GM21825 (cell line): ENCODE measurements at regions not wholly inside any gene's neighbourhood (a gene's known extent, or its start where the extent isn't known, plus 50 kb on each side); places are given as distances from the start of the nearest gene placed in this dataset.

Source experiments
- ATAC-seq: cut with Tn5 transposase; IDR thresholded peaks from one replicate; pipeline ENCODE4 v1.9.1; 2021; ENCODE audit warnings: mild to moderate bottlenecking, moderate library complexity; ENCODE audit not compliant: unreplicated experiment

GRCh38 chr2:217421834-217422233 lies 562.0 kb upstream of the TNP1 start:
- no peak for ATAC-seq

- ATAC-seq, result no peak
These were observed 561.0 kb upstream of the TNP1 start for GRCh38 chr2:217420854-217421253.

DNA sequence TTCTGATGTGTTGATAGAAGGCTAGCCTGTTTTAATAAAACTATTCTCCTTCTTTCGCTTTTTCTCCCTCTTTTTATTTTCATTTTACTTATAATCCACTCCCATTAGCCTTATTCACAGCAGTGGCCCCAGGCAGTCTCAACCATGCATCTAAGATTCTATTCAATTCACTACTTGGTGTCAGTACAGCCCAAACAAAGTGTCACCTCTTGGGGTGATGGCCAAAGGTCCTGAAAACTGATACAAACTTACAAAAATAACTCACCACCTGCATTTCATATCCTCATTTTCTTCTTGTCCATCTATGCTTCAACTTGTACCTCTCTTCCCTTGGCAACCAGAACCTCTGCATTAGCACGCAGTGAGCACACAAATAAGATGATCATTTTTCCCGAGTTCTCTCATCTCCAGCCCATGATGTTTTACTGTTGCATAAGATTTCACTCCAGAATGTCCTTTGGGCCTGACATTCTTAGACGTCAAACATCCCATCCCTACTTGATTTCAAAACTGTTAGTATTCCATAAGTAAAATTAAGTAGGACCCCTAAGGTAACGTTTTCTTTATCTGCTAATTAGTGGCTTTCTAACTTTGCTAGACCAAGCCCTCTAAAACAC lies 559.3 kb upstream of the TNP1 start:
- ATAC-seq, result no peak

- ATAC-seq, result no peak
These were observed 558.7 kb upstream of the TNP1 start for GRCh38 chr2:217418544-217418943.

GRCh38 chr2:217418090-217418489 lies 558.2 kb upstream of the TNP1 start:
- no peak for ATAC-seq

DNA sequence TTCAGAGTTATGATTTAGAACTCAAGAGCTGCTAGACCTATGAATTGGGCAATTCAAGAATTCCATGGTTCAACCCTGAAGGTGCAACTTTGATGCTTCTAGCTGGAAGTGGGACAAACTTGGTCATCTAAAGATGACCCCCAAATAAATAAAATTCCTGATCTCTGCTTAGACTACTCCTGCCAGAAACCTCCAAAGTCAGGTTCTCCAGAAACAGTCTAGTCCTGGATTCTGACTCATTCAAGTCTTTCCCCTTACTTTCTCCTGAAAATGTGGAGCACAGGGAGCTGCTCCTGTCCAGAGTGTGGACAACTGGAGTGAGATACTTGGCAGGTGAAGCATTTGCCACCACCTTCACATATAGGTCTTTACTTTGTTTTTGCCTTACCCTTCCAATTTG lies 557.7 kb upstream of the TNP1 start:
- no peak for ATAC-seq

- peak; percentile 91 for ATAC-seq
These were observed 555.5 kb upstream of the TNP1 start for GRCh38 chr2:217415316-217415715.

GRCh38 chr2:217414429-217414828 lies 554.6 kb upstream of the TNP1 start:
- ATAC-seq, result no peak

GRCh38 chr2:217413193-217413592 lies 553.3 kb upstream of the TNP1 start:
- ATAC-seq, result no peak

DNA sequence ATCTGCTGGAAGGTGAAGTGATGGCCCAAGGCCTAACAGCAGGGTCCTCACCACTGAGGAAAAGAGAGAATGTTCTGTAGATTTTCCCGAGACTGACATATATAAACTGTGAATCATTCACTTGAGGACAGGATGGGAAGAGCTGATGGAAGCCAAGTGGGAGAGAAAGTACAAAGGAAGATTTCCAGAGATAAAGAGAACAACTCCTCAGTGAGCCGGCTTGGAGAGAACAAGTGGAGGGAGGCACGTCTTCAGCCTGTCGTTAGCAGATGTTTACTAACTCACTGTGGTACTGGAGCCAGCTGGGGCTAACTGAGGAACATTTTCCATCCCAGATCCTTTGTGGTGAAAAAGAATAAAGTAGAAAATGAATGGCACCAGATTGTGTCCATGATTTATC lies 552.9 kb upstream of the TNP1 start:
- ATAC-seq, result no peak

GRCh38 chr2:217412277-217412676 lies 552.4 kb upstream of the TNP1 start:
- ATAC-seq, result no peak

DNA sequence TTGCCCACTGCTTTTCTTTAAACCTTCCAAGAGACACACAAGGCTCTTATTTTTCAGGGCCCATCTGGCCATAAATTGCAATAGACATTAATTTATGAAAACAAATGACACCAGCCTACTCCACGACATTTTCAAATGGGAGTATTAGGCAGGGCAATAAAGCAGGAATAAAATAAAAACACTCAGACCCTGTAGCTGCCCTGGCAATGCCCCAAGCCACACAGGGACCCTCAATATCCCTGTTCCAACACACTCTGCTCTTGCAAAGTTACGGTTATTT lies 550.8 kb upstream of the TNP1 start:
- ATAC-seq, result no peak

GRCh38 chr2:217409949-217410680 lies 550.3 kb upstream of the TNP1 start:
- ATAC-seq, result no peak

GRCh38 chr2:217407362-217407761 lies 547.5 kb upstream of the TNP1 start:
- no peak for ATAC-seq

DNA sequence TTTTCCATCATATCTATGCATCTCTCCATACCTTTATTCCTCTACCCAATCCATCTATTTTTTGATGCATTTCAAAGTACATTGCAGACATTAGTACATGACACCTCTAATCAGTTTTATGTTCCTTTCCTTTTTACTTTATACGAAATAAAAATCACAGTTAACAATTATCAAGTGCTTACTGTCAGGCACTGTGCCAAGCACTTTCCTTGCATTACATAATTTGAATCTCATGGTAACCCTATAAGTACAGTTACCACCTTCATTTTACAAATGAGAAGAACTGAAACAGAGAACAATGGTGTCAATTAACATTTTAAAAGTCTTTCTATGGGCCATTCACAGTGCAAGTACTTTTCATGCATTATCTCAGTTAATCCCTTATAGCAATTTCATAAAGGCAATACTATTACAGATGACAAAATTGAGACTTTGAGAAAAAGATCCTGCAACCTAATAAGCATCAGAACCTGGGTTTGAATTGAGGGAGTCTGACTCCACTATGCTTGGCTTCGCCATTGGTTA lies 544.4 kb upstream of the TNP1 start:
- ATAC-seq, result no peak

GRCh38 chr2:217402761-217403383 lies 543.0 kb upstream of the TNP1 start:
- ATAC-seq, result no peak

DNA sequence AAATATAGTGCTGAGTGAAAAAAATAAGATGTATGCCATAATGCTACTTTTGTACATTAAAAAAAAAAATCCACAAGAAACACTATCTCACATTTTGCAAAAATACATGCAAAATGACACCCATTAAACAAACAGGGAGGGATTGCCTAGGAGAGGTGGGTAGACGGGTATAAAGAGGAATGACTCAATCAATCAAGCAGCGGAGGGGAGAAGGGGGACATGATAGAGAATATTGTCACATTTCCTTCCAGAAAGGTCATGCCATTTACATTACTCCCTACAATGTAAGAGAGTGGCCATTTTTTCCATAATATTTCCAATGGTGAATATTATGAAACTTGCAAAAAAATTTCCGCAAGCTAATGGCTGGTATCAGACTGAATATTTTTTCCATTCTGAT lies 542.3 kb upstream of the TNP1 start:
- no peak for ATAC-seq

- no peak for ATAC-seq
These were observed 539.4 kb upstream of the TNP1 start for GRCh38 chr2:217399291-217399690.

DNA sequence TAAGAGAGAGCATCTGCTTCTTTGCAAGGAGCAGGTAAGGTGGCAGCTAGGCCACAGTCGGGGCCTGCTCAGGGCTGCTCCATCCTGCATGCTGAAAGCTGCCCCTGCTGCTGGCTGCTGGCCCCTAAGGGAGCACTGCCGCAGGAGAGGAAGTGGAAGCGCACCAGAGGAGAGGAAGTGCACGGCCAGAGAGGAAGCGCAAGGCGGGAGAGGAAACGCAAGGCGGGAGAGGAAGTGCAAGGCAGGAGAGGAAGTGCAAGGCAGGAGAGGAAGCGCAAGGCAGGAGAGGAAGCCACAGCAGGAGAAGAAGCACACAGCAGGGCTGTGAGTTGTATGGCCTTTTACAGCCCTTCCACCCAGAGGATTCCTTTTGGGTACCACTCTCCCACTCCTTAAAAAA lies 539.0 kb upstream of the TNP1 start:
- no peak for ATAC-seq

- no peak for ATAC-seq
These were observed 538.2 kb upstream of the TNP1 start for GRCh38 chr2:217398101-217398500.

DNA sequence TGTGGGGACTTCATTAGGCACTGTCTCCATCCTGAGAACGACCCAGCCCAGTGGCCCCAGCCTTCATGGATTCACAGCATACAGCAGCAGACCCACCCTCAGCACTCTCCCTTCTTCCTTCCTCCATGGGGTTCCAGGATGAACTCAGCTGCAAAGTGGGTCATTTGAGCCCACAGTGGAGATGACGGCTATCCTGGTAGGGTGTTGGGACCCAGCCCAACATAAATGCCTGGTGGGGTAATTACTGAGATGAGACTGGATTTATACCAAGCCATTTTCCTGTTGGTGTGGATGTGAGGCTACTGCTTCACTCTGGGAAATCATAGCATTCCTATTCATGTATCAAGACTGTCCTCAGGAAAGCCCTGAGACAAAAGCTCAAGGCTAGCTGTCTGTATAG lies 536.7 kb upstream of the TNP1 start:
- ATAC-seq, result no peak

DNA sequence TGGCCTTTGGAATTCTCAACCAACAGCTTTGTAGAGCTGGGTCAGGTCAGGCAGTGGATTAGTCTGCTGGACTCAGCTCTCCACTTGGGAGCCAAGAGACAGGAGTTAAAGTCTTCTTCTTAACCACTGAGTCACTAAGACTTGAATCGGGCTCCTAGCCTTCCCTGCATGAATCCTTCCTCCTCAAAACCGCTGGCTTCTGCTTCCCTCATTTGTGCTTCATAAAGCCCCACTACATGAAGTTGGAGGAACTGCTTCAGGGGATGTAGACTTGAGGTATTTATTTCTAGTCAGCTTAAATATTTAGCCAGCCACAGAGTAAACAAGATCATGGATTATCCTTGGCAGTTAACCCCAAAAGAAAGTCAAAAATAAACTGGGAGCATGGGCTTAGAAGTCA lies 536.3 kb upstream of the TNP1 start:
- ATAC-seq, result no peak
